ENCODE measurements at regions not wholly inside any gene's neighbourhood (a gene's known extent, or its start where the extent isn't known, plus 50 kb on each side); places are given as distances from the start of the nearest gene placed in this dataset.

GRCh38 chr10:106450966-106451365, 713.5 kb downstream of the SORCS1 start:
- Histone ChIP-seq H3K27me3 (replicated peaks; ENCODE audit: control insufficient read depth, insufficient read depth, low read length) (no peaks in the 10 kb centered on the region), H3K4me1 (no peaks in the 10 kb centered on the region), H3K4me3 (ENCODE audit: low read depth, low read length) (no peak overlapping the region), H3K9me3 (no peaks in the 10 kb centered on the region), H3K36me3 (ENCODE audit: control insufficient read depth, insufficient read depth, low read length) (no peaks in the 10 kb centered on the region)
- POLR2A ChIA-PET, result no interaction called here
- H3K27me3 Mint-ChIP-seq (ENCODE audit: insufficient read depth, unreplicated experiment), result no peaks in the 10 kb centered on the region
- intact Hi-C loops (cut with micrococcal nuclease; ENCODE audit: unreplicated experiment), result no loop called here
- H3K27ac Mint-ChIP-seq (ENCODE audit: unreplicated experiment), result no peak overlapping the region
- no peak overlapping the region for H3K4me3 Mint-ChIP-seq (ENCODE audit: unreplicated experiment)
- H3K36me3 Mint-ChIP-seq (ENCODE audit: insufficient read depth, unreplicated experiment), result no peaks in the 10 kb centered on the region
- DNase-seq, result no peak
- no peaks in the 10 kb centered on the region for H3K4me1 Mint-ChIP-seq (ENCODE audit: low read depth, unreplicated experiment)
- CTCF ChIA-PET, result no interaction called here
- TF ChIP-seq, protein P1, sequence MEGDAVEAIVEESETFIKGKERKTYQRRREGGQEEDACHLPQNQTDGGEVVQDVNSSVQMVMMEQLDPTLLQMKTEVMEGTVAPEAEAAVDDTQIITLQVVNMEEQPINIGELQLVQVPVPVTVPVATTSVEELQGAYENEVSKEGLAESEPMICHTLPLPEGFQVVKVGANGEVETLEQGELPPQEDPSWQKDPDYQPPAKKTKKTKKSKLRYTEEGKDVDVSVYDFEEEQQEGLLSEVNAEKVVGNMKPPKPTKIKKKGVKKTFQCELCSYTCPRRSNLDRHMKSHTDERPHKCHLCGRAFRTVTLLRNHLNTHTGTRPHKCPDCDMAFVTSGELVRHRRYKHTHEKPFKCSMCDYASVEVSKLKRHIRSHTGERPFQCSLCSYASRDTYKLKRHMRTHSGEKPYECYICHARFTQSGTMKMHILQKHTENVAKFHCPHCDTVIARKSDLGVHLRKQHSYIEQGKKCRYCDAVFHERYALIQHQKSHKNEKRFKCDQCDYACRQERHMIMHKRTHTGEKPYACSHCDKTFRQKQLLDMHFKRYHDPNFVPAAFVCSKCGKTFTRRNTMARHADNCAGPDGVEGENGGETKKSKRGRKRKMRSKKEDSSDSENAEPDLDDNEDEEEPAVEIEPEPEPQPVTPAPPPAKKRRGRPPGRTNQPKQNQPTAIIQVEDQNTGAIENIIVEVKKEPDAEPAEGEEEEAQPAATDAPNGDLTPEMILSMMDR (IDR thresholded peaks at IDR 0.05; ENCODE audit: insufficient read depth in 1 of 2, low read depth in 1 of 2, low read length in 1 of 2, severe bottlenecking in 1 of 2, unreplicated experiment in 1 of 2), result no peak
- H3K9me3 Mint-ChIP-seq (ENCODE audit: unreplicated experiment), result peaks cover 9% of the 10 kb centered on the region
- BruUV-seq (replicated peaks), result no TSS peak

- POLR2A ChIA-PET, result no interaction called here
- Mint-ChIP-seq H3K27me3 (ENCODE audit: insufficient read depth, unreplicated experiment) (no peaks in the 10 kb centered on the region), H3K27ac (ENCODE audit: unreplicated experiment) (no peak overlapping the region), H3K4me1 (ENCODE audit: low read depth, unreplicated experiment) (no peaks in the 10 kb centered on the region), H3K9me3 (ENCODE audit: unreplicated experiment) (peaks cover 9% of the 10 kb centered on the region), H3K36me3 (ENCODE audit: insufficient read depth, unreplicated experiment) (no peaks in the 10 kb centered on the region), H3K4me3 (ENCODE audit: unreplicated experiment) (no peak overlapping the region)
- Histone ChIP-seq H3K4me1 (no peaks in the 10 kb centered on the region), H3K4me3 (ENCODE audit: low read depth, low read length) (no peak overlapping the region), H3K36me3 (ENCODE audit: control insufficient read depth, insufficient read depth, low read length) (no peaks in the 10 kb centered on the region), H3K27me3 (replicated peaks; ENCODE audit: control insufficient read depth, insufficient read depth, low read length) (no peaks in the 10 kb centered on the region), H3K9me3 (no peaks in the 10 kb centered on the region)
- DNase-seq, result no peak
- intact Hi-C loops (cut with micrococcal nuclease; ENCODE audit: unreplicated experiment), result no loop called here
- no TSS peak for BruUV-seq (replicated peaks)
- CTCF ChIA-PET, result no interaction called here
- TF ChIP-seq, protein P1 (IDR thresholded peaks at IDR 0.05; ENCODE audit: insufficient read depth in 1 of 2, low read depth in 1 of 2, low read length in 1 of 2, severe bottlenecking in 1 of 2, unreplicated experiment in 1 of 2), result no peak
Observed at GRCh38 chr10:106446920-106447319, 717.6 kb downstream of the SORCS1 start.

DNA sequence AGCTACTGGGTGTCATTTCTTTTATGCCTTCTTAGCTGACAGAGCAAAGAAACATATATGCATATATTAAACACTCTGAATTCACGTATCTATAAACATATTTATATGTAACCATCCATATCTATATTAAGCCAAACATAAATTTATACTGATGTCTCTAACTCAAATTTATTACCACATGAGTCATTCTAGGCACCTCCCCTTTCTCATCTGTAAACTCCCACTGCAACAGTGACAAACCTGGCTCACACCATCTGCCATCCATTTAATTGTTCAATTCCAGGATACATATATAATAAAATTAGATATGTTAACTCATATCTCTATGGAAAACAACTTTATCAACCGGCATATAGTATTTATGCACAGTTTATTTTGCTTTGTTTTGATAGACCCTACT, 722.3 kb downstream of the SORCS1 start:
- H3K4me1 ChIP-seq, result no peaks in the 10 kb centered on the region
- CTCF ChIA-PET, result no interaction called here
- no peak overlapping the region for H3K4me3 ChIP-seq (ENCODE audit: low read depth, low read length)
- no peaks in the 10 kb centered on the region for H3K36me3 ChIP-seq (ENCODE audit: control insufficient read depth, insufficient read depth, low read length)
- intact Hi-C loops (cut with micrococcal nuclease; ENCODE audit: unreplicated experiment), result no loop called here
- H3K9me3 ChIP-seq, result no peaks in the 10 kb centered on the region
- H3K27ac Mint-ChIP-seq (ENCODE audit: unreplicated experiment), result no peak overlapping the region
- H3K9me3 Mint-ChIP-seq (ENCODE audit: unreplicated experiment), result peaks cover 9% of the 10 kb centered on the region
- TF ChIP-seq, protein P1 (IDR thresholded peaks at IDR 0.05; ENCODE audit: insufficient read depth in 1 of 2, low read depth in 1 of 2, low read length in 1 of 2, severe bottlenecking in 1 of 2, unreplicated experiment in 1 of 2), result no peak
- DNase-seq, result no peak
- H3K27me3 Mint-ChIP-seq (ENCODE audit: insufficient read depth, unreplicated experiment), result no peaks in the 10 kb centered on the region
- H3K4me3 Mint-ChIP-seq (ENCODE audit: unreplicated experiment), result no peak overlapping the region
- H3K4me1 Mint-ChIP-seq (ENCODE audit: low read depth, unreplicated experiment), result no peaks in the 10 kb centered on the region
- POLR2A ChIA-PET, result no interaction called here
- no peaks in the 10 kb centered on the region for H3K27me3 ChIP-seq (replicated peaks; ENCODE audit: control insufficient read depth, insufficient read depth, low read length)
- H3K36me3 Mint-ChIP-seq (ENCODE audit: insufficient read depth, unreplicated experiment), result no peaks in the 10 kb centered on the region
- BruUV-seq (replicated peaks), result no TSS peak

Data from Caco-2 (cell line).